ENCODE measurements at regions not wholly inside any gene's neighbourhood (a gene's known extent, or its start where the extent isn't known, plus 50 kb on each side); places are given as distances from the start of the nearest gene placed in this dataset.

DNA sequence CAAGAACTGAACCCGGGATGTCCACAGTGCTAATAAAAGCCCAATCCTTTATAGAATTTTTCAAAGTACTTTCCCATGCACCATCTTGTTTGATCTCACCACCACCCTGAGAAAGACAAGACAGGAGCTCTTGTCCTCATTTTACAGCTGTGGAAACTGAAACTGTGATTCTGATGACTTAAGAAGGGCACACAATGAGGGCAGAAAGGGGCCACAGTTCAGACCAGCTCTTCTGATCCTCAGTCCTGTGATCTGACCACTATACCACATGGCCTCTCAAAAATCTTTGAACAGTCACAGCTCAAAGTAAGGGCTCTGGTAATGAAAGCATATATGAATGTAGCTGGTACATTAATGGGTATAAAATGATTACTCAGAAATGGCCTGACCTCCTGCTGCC, 127.3 kb upstream of the CPEB2 start:
- Histone ChIP-seq H3K27ac (no peak overlapping the region), H3K4me3 (ENCODE audit: low read depth, low read length) (no peak overlapping the region), H3K36me3 (no peaks in the 10 kb centered on the region), H3K9me3 (ENCODE audit: severe bottlenecking) (no peaks in the 10 kb centered on the region), H3K27me3 (ENCODE audit: insufficient read depth, low read depth, severe bottlenecking) (no peaks in the 10 kb centered on the region)
- no peak for DNase-seq
- TF ChIP-seq, protein P1, sequence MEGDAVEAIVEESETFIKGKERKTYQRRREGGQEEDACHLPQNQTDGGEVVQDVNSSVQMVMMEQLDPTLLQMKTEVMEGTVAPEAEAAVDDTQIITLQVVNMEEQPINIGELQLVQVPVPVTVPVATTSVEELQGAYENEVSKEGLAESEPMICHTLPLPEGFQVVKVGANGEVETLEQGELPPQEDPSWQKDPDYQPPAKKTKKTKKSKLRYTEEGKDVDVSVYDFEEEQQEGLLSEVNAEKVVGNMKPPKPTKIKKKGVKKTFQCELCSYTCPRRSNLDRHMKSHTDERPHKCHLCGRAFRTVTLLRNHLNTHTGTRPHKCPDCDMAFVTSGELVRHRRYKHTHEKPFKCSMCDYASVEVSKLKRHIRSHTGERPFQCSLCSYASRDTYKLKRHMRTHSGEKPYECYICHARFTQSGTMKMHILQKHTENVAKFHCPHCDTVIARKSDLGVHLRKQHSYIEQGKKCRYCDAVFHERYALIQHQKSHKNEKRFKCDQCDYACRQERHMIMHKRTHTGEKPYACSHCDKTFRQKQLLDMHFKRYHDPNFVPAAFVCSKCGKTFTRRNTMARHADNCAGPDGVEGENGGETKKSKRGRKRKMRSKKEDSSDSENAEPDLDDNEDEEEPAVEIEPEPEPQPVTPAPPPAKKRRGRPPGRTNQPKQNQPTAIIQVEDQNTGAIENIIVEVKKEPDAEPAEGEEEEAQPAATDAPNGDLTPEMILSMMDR (IDR thresholded peaks at IDR 0.05; ENCODE audit: low read depth, low read length), result no peak

DNA sequence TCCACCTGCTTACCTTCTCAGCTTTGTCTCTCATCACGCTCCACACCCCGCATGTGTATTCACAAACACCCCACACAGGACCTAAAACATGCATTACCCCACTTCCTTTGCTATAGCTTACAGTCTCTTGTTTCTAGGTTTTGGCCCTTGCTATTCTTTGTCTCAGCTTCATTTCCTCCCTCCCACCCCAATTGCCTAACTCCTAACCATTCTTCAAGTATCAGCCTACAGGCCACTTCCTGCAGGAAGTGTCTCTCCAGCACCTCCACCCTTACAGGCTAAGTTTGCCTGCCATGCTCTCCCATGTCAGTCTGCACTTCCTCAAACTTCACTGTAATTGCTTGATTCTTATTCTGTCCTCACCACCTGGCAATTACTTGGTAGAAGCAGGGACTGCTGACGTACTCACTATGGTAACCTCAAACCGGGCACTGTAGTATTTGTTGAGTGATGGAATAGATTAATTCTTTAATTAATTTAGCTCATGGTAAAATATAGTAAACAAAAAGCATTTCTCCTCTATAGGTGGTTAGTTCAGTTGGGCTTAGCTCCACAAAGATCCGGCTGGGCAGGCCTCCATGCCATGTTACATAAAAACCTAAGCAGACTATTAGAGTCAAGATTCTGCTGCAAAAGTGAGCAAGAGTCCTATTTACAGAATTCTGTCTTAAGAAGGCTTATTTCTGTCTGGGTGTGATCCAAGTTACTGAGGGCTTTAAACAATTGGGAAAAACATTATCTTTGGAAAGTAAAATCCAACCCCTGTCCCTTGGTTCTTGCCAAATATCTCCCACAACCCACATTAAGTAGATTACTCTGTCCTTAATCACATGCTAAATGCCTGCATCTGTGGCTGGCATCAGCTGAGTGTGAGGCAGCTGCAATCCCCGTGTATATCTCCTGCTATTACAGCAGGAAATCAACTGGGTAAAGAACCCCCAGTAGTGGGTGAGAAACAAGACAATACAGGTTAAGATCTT, 124.7 kb upstream of the CPEB2 start:
- peak; percentile 61 for DNase-seq

DNA sequence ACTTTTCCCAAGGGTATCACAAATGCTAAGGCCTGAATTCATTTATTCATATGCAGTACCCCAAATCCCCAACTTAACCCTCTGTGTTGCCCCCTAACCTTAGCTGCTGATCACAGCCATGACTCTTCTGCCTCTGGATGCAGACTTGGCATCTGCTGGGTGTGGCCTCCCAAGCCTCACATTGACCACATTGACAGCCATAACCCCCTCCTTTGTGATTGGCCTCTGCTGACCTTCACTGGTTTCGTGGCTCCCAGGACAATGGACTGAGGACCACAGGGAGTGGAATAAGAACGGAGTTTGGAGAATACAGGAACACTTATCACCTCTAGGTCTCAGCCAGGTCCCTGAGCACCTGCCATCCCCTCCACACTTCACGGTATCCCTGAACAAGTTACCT, 123.6 kb upstream of the CPEB2 start:
- Histone ChIP-seq H3K27me3 (ENCODE audit: insufficient read depth, low read depth, severe bottlenecking) (no peaks in the 10 kb centered on the region), H3K36me3 (no peaks in the 10 kb centered on the region), H3K9me3 (ENCODE audit: severe bottlenecking) (no peaks in the 10 kb centered on the region), H3K4me3 (ENCODE audit: low read depth, low read length) (no peak overlapping the region), H3K27ac (no peak overlapping the region)
- no peak for DNase-seq
- TF ChIP-seq, protein P1 (IDR thresholded peaks at IDR 0.05; ENCODE audit: low read depth, low read length), result no peak

More for the DNA sequence above, 124.7 kb upstream of the CPEB2 start:
- Histone ChIP-seq H3K27me3 (ENCODE audit: insufficient read depth, low read depth, severe bottlenecking) (no peaks in the 10 kb centered on the region), H3K36me3 (no peaks in the 10 kb centered on the region), H3K9me3 (ENCODE audit: severe bottlenecking) (no peaks in the 10 kb centered on the region), H3K4me3 (ENCODE audit: low read depth, low read length) (no peak overlapping the region), H3K27ac (peak overlapping the region; percentile 35; the same call in 1 of the 2 replicates)
- TF ChIP-seq, protein P1 (IDR thresholded peaks at IDR 0.05; ENCODE audit: low read depth, low read length), result no peak

DNA sequence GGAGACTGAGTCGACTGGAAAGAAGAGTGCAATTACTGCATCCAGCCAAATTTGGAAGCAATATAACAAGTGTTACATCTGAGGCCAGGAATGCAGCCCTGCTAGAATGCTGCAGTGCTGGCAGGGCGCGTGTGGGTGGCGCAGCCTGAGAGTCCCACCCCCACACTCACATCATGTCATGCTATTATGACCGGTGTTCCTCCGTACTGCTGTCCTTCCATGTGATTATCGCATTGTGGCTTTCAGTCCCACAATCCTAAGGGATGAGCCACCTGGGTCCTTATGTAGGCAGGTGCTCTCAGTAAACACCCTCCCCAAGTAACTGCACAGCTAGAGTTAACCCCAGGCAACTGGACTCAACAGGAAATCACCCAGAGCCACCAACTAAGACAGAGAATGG, 122.6 kb upstream of the CPEB2 start:
- DNase-seq, result peak; percentile 31
- TF ChIP-seq, protein P1 (IDR thresholded peaks at IDR 0.05; ENCODE audit: low read depth, low read length), result no peak

DNA sequence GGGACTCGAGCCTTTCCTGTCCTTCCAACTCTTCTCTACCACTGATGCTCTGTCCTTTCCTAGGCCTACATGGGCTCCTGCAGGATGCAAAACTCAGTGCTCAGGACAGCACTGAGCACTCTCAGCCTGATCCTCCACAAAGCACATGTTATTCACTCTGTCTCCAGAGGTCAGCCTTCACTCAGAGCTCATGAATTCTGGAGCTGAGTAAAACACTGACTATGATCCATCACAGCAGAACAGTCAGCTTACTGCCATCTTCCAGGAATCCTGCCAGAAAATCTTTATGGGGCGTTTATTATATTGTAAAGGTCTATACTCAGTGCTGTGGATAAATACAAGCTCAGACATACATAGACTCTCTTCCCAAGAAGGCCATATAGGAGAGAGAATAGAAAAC, 121.5 kb upstream of the CPEB2 start:
- Histone ChIP-seq H3K27ac (no peak overlapping the region), H3K36me3 (no peaks in the 10 kb centered on the region), H3K9me3 (ENCODE audit: severe bottlenecking) (no peaks in the 10 kb centered on the region), H3K4me3 (ENCODE audit: low read depth, low read length) (no peak overlapping the region), H3K27me3 (ENCODE audit: insufficient read depth, low read depth, severe bottlenecking) (no peaks in the 10 kb centered on the region)
- DNase-seq, result no peak
- TF ChIP-seq, protein P1 (IDR thresholded peaks at IDR 0.05; ENCODE audit: low read depth, low read length), result no peak

More for the DNA sequence above, 122.6 kb upstream of the CPEB2 start:
- H3K27me3 ChIP-seq (ENCODE audit: insufficient read depth, low read depth, severe bottlenecking), result no peaks in the 10 kb centered on the region
- H3K27ac ChIP-seq, result no peak overlapping the region
- no peaks in the 10 kb centered on the region for H3K9me3 ChIP-seq (ENCODE audit: severe bottlenecking)
- no peak overlapping the region for H3K4me3 ChIP-seq (ENCODE audit: low read depth, low read length)
- no peaks in the 10 kb centered on the region for H3K36me3 ChIP-seq
